Endothelial cell of umbilical vein (primary cell): ENCODE measurements at regions not wholly inside any gene's neighbourhood (a gene's known extent, or its start where the extent isn't known, plus 50 kb on each side); places are given as distances from the start of the nearest gene placed in this dataset.

Source experiments
- BruUV-seq: library from RNA; stranded (reverse); fragments of 400-500 nt; replicated peaks from 2 replicates; lab custom pipeline; 2021; lab: Mats Ljungman, UMichigan
- CTCF ChIA-PET: fragments of 300-600, 350-600 bp; sonication (Branson Sonifier 250); formaldehyde crosslinking; loops from one replicate; lab custom pipeline; 2021; ENCODE audit warnings: antibody characterized with exemption, inconsistent platforms; lab: Charles Lee
- POLR2A ChIA-PET: fragments of 300-600, 350-600 bp; sonication (Branson Sonifier 250); formaldehyde crosslinking; loops from one replicate; lab custom pipeline; 2021; ENCODE audit warnings: antibody characterized with exemption, inconsistent platforms; lab: Charles Lee
- DNase-seq: peaks from one replicate; pipeline ENCODE4 v3.0.0-alpha.2; 2011; ENCODE audit warnings: low read depth, low spot score
- FAIRE-seq: peaks from 2 replicates; lab custom pipeline; 2011; peaks lifted over from hg19 to GRCh38; lab: Jason Lieb, UNC
- H2AFZ ChIP-seq: 2 replicates; pipeline ENCODE4 v1.6.0; 2012; ENCODE audit warnings: low read depth, low read length, control low read depth, inconsistent platforms
- H3K27ac ChIP-seq: 2 replicates; pipeline ENCODE4 v1.5.1; 2011; ENCODE audit warnings: low read depth, mild to moderate bottlenecking, control low read depth, low read length, moderate library complexity; ENCODE audit not compliant: insufficient read depth
- H3K27me3 ChIP-seq, 2 experiments: 2 replicates each; pipeline versions ENCODE4 v1.6.0 to v1.6.1; 2011; ENCODE audit warnings: low read length in 2 of 2, mixed read lengths in 1 of 2; ENCODE audit not compliant: control insufficient read depth in 2 of 2, insufficient read depth in 2 of 2
- H3K36me3 ChIP-seq, 2 experiments: 2 replicates in 1 of 2; 3 replicates in 1 of 2; pipeline ENCODE4 v1.5.1; 2011; ENCODE audit warnings: low read length in 2 of 2, mild to moderate bottlenecking in 1 of 2, moderate library complexity in 1 of 2; ENCODE audit not compliant: control insufficient read depth in 2 of 2, insufficient read depth in 2 of 2; ENCODE audit errors: extremely low read depth in 1 of 2
- H3K4me1 ChIP-seq: 3 replicates; pipeline ENCODE4 v1.5.1; 2011; ENCODE audit warnings: mild to moderate bottlenecking, low read length; ENCODE audit not compliant: control insufficient read depth, insufficient read depth; ENCODE audit errors: extremely low read depth
- H3K4me2 ChIP-seq: 2 replicates; pipeline ENCODE4 v1.6.1; 2011; ENCODE audit warnings: low read length, control low read depth, mixed read lengths; ENCODE audit not compliant: insufficient read depth
- H3K4me3 ChIP-seq, 3 experiments: fragments of 200-600 bp in 1 of 3; sonication (generic), shearing (Covaris generic) in 1 of 3; replicated peaks in 1 of 3; 2 replicates each; pipeline ENCODE4 v1.5.1; 2011 to 2016; ENCODE audit warnings: control low read depth in 3 of 3, low read length in 3 of 3, mild to moderate bottlenecking in 2 of 3, inconsistent platforms in 1 of 3, low read depth in 1 of 3, moderate library complexity in 1 of 3; ENCODE audit not compliant: insufficient read depth in 1 of 3
- H3K79me2 ChIP-seq: 2 replicates; pipeline ENCODE4 v1.6.0; 2012; ENCODE audit warnings: low read length, inconsistent platforms; ENCODE audit not compliant: control insufficient read depth, insufficient read depth
- H3K9ac ChIP-seq: replicated peaks from 2 replicates; pipeline ENCODE3; 2011; ENCODE audit warnings: low read length, control low read depth; ENCODE audit not compliant: insufficient read depth; ENCODE audit errors: extremely low read depth
- H3K9me1 ChIP-seq: replicated peaks from 3 replicates; pipeline ENCODE4 v1.6.0; 2011; ENCODE audit warnings: mild to moderate bottlenecking, low read length; ENCODE audit not compliant: control insufficient read depth, insufficient read depth; ENCODE audit errors: extremely low read depth
- H3K9me3 ChIP-seq: replicated peaks from 2 replicates; pipeline ENCODE4 v1.5.1; 2012; ENCODE audit warnings: low read length, inconsistent platforms; ENCODE audit not compliant: control insufficient read depth, insufficient read depth
- H4K20me1 ChIP-seq: replicated peaks from 2 replicates; pipeline ENCODE3; 2011; ENCODE audit warnings: mild to moderate bottlenecking, low read length; ENCODE audit not compliant: control insufficient read depth, insufficient read depth; ENCODE audit errors: extremely low read depth
- EZH2 ChIP-seq: IDR thresholded peaks from 2 replicates; pipeline ENCODE4 v1.6.1; 2012; ENCODE audit warnings: borderline replicate concordance, low read depth, mild to moderate bottlenecking, moderate library complexity, low read length, inconsistent platforms; ENCODE audit not compliant: severe bottlenecking
- FOS ChIP-seq: IDR thresholded peaks from 2 replicates; pipeline ENCODE4 v1.6.1; 2011; ENCODE audit warnings: mild to moderate bottlenecking, low read length, moderate library complexity, borderline replicate concordance; ENCODE audit not compliant: insufficient read depth
- GATA2 ChIP-seq: IDR thresholded peaks from 2 replicates; pipeline ENCODE4 v1.7.0; 2011; ENCODE audit warnings: low read depth, mild to moderate bottlenecking, moderate library complexity, mixed read lengths, low read length; ENCODE audit not compliant: insufficient read length, insufficient read depth
- JUN ChIP-seq: IDR thresholded peaks from 2 replicates; pipeline ENCODE4 v1.6.1; 2011; ENCODE audit warnings: borderline replicate concordance, low read depth; ENCODE audit not compliant: insufficient read length, insufficient read depth
- MYC ChIP-seq: IDR thresholded peaks from one replicate; pipeline ENCODE4 v1.6.1; 2011; ENCODE audit warnings: mild to moderate bottlenecking, low read depth, low read length
- POLR2A ChIP-seq: IDR thresholded peaks from 2 replicates; pipeline ENCODE4 v1.6.1; 2012; ENCODE audit warnings: low read depth, mild to moderate bottlenecking, control low read depth, low read length
- POLR2AphosphoS5 ChIP-seq: IDR thresholded peaks from 2 replicates; pipeline ENCODE4 v1.6.1; 2012; ENCODE audit warnings: low read depth, mild to moderate bottlenecking, control low read depth, low read length, moderate library complexity; ENCODE audit not compliant: insufficient read depth
- dilution Hi-C: fragments of 300-500 bp; cut with MboI; formaldehyde crosslinking; loops from one replicate; pipeline ENCODE4 v1.15.0; 2019; ENCODE audit warnings: low sequenced_read_pairs; ENCODE audit not compliant: extremely low pct_ligation_motif_present
- intact Hi-C: fragments of 100-400 bp; cut with micrococcal nuclease; formaldehyde crosslinking; loops from one replicate; pipeline ENCODE4 v1.10.0; 2022
- TF ChIP-seq, protein P1 (sequence below): IDR thresholded peaks from 2 replicates; pipeline ENCODE4 v1.6.1; 2011; ENCODE audit not compliant: insufficient read depth, insufficient read length
- TF ChIP-seq, protein P2 (sequence below), 2 donors: IDR thresholded peaks; 1 replicate in 1 of 2; 2 replicates in 1 of 2; pipeline ENCODE4 v1.5.1; 2011; ENCODE audit warnings: low read length in 2 of 2, mild to moderate bottlenecking in 2 of 2, moderate library complexity in 2 of 2, control low read depth in 1 of 2, inconsistent platforms in 1 of 2, low read depth in 1 of 2; ENCODE audit not compliant: insufficient read depth in 1 of 2; ENCODE audit errors: extremely low read depth in 1 of 2

DNA sequence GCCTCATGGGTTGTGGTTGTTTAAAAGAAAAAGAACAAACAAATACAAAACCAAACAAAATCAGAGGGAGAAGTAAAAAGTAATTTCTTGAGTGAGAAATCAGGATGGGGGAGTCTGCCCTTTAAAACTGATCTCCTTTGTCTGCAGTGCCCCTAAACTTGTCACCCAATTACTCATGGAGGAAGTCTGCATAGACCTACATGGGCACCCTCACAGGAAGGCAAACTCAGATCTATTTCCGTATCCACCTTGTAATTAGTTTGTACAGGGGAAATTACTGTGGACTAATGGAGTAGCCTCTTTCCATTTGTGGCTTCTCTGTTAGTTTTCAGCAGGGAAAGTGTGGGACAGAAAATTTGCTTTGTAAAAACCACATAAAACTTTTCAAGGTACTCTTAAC is 600.4 kb downstream of the ADGRL2 start:
- H2AFZ ChIP-seq = peak overlapping the region; percentile 53
- peaks cover 37% of the 10 kb centered on the region for H3K4me1 ChIP-seq
- TF ChIP-seq GATA2 = peak; percentile 49
- peak; percentile 84 for TF ChIP-seq FOS
- TF ChIP-seq, protein P1, sequence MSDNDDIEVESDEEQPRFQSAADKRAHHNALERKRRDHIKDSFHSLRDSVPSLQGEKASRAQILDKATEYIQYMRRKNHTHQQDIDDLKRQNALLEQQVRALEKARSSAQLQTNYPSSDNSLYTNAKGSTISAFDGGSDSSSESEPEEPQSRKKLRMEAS = no peak
- no peak for TF ChIP-seq POLR2A
- no peak for TF ChIP-seq EZH2
- peak; percentile 13 for TF ChIP-seq JUN
- peak; percentile 46 for TF ChIP-seq POLR2AphosphoS5
- intact Hi-C loops = loop anchor here (2.0 to 5.0 kb wide), 2 partner anchors 304 to 599 kb away; partner anchors contain the start of gene ADGRL2
- POLR2A ChIA-PET = no interaction called here
- DNase-seq = peak; percentile 67
- no peak overlapping the region for H3K9ac ChIP-seq
- no peaks in the 10 kb centered on the region for H3K9me3 ChIP-seq
- dilution Hi-C loops = no loop called here
- H3K27me3 ChIP-seq = no peaks in the 10 kb centered on the region
- no peak overlapping the region for H3K4me3 ChIP-seq
- CTCF ChIA-PET = interaction anchor here (1.0 to 1.7 kb wide), 2 partner anchors 30 to 43 kb away, joined by 3 to 4 read pairs; no protein-coding TSS in a partner anchor
- H4K20me1 ChIP-seq = no peaks in the 10 kb centered on the region
- H3K9me1 ChIP-seq = no peaks in the 10 kb centered on the region
- no TSS peak for BruUV-seq
- H3K36me3 ChIP-seq = no peaks in the 10 kb centered on the region
- peak overlapping the region; percentile 39 for H3K4me2 ChIP-seq
- FAIRE-seq = peak; percentile 73
- H3K79me2 ChIP-seq = no peaks in the 10 kb centered on the region
- peak overlapping the region; percentile 68 for H3K27ac ChIP-seq

DNA sequence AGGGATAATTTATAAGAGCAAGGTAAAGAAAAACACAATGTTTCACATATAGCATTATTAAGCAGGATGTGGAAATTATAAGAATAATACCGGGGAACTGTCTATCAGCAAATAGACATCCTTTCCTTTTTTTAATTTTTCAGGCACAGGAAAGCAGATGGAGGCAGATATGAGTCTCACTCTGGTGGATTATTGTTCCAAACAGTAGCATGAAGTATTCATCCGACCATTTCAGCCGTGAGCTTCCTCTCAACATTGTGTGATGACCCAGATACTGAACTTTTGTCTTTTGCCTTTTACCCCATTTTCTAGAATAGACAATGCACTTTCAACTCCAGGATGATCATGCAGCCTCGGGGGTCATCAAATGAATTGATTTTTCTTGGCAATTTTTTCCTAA is 599.8 kb downstream of the ADGRL2 start:
- FAIRE-seq (peak; percentile 70), DNase-seq (peak; percentile 84)
- CTCF ChIA-PET = interaction anchor here (0.6 kb wide), 1 partner anchor 601 kb away, joined by 3 read pairs; no protein-coding TSS in a partner anchor

More for the DNA sequence above, 599.8 kb downstream of the ADGRL2 start:
- Histone ChIP-seq H4K20me1 (no peaks in the 10 kb centered on the region), H3K9ac (no peak overlapping the region), H3K4me3 (no peak overlapping the region), H3K36me3 (no peaks in the 10 kb centered on the region), H3K4me2 (peak overlapping the region; percentile 39), H3K4me1 (peaks cover 37% of the 10 kb centered on the region), H3K27me3 (no peaks in the 10 kb centered on the region), H3K9me3 (no peaks in the 10 kb centered on the region), H3K27ac (peak overlapping the region; percentile 68), H2AFZ (peak overlapping the region; percentile 15), H3K9me1 (no peaks in the 10 kb centered on the region), H3K79me2 (no peaks in the 10 kb centered on the region)
- POLR2A ChIA-PET = interaction anchor here (0.7 kb wide), 1 partner anchor 15 kb away, joined by 3 read pairs; no protein-coding TSS in a partner anchor
- intact Hi-C loops (loop anchor here (2.0 to 5.0 kb wide), 2 partner anchors 304 to 598 kb away; partner anchors contain the start of gene ADGRL2), dilution Hi-C loops (no loop called here)
- TF ChIP-seq, protein P1 = no peak
- TF ChIP-seq, protein P2, sequence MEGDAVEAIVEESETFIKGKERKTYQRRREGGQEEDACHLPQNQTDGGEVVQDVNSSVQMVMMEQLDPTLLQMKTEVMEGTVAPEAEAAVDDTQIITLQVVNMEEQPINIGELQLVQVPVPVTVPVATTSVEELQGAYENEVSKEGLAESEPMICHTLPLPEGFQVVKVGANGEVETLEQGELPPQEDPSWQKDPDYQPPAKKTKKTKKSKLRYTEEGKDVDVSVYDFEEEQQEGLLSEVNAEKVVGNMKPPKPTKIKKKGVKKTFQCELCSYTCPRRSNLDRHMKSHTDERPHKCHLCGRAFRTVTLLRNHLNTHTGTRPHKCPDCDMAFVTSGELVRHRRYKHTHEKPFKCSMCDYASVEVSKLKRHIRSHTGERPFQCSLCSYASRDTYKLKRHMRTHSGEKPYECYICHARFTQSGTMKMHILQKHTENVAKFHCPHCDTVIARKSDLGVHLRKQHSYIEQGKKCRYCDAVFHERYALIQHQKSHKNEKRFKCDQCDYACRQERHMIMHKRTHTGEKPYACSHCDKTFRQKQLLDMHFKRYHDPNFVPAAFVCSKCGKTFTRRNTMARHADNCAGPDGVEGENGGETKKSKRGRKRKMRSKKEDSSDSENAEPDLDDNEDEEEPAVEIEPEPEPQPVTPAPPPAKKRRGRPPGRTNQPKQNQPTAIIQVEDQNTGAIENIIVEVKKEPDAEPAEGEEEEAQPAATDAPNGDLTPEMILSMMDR (IDR thresholded peaks at IDR 0.05; ENCODE audit: extremely low read depth in 1 of 2, insufficient read depth in 1 of 2, low read depth in 1 of 2, low read length in 2 of 2) = no peak
- peak; percentile 92 for TF ChIP-seq GATA2
- TF ChIP-seq POLR2A = peak; percentile 44
- no peak for TF ChIP-seq JUN
- no peak for TF ChIP-seq MYC
- TF ChIP-seq FOS = peak; percentile 21
- no peak for TF ChIP-seq EZH2
- no peak for TF ChIP-seq POLR2AphosphoS5
- BruUV-seq = no TSS peak
